Tibial artery (tissue), 4 donors: ENCODE measurements at regions not wholly inside any gene's neighbourhood (a gene's known extent, or its start where the extent isn't known, plus 50 kb on each side); places are given as distances from the start of the nearest gene placed in this dataset.

Experiments used
- DNase-seq, 2 donors: peaks; one replicate each; pipeline ENCODE4 v3.0.0-alpha.2; 2019
- H3K27ac ChIP-seq, 2 donors: fragments of 200-600 bp; sonication (generic) in 1 of 2; 1 replicate in 1 of 2; 2 replicates in 1 of 2; pipeline ENCODE4 v1.5.1; 2018 to 2019; ENCODE audit warnings: mild to moderate bottlenecking in 1 of 2
- H3K27me3 ChIP-seq, 2 donors: fragments of 200-600 bp; sonication (generic) in 1 of 2; one replicate each; pipeline versions ENCODE4 v1.5.1 to v1.6.0; 2016 to 2019
- H3K36me3 ChIP-seq, 3 donors: fragments of 200-600 bp; sonication (generic) in 2 of 3; one replicate each; pipeline ENCODE4 v1.5.1; 2016 to 2019; ENCODE audit warnings: mild to moderate bottlenecking in 2 of 3
- H3K4me1 ChIP-seq, 4 donors: fragments of 200-600 bp; sonication (generic) in 2 of 4; 1 replicate in 3 of 4; 2 replicates in 1 of 4; pipeline ENCODE4 v1.5.1; 2016 to 2019
- H3K4me3 ChIP-seq, 2 donors: fragments of 200-600 bp; sonication (generic) in 1 of 2; 1 replicate in 1 of 2; 2 replicates in 1 of 2; pipeline ENCODE4 v1.5.1; 2018 to 2019; ENCODE audit warnings: mild to moderate bottlenecking in 2 of 2
- H3K9me3 ChIP-seq, 3 donors: fragments of 200-600 bp; sonication (generic) in 1 of 3; one replicate each; pipeline ENCODE4 v1.5.1; 2016 to 2019
- CTCF ChIP-seq, 2 experiments: fragments of 200-600 bp in 1 of 2; fragments of 450-650 bp in 1 of 2; IDR thresholded peaks; one replicate each; pipeline ENCODE4 v1.5.1; 2017 to 2019; ENCODE audit warnings: antibody characterized with exemption in 2 of 2, mild to moderate bottlenecking in 1 of 2, moderate library complexity in 1 of 2
- intact Hi-C: fragments of 100-400 bp; cut with DNase I; formaldehyde crosslinking; loops from one replicate; pipeline ENCODE4 v1.15.0; 2023; ENCODE audit warnings: low total_unique reads

- intact Hi-C loops = no loop called here
- DNase-seq = no peak
- H3K9me3 ChIP-seq = no peaks in the 10 kb centered on the region
- no peak overlapping the region for H3K27ac ChIP-seq
- H3K4me3 ChIP-seq = no peak overlapping the region
- no peaks in the 10 kb centered on the region for H3K36me3 ChIP-seq
- no peaks in the 10 kb centered on the region for H3K27me3 ChIP-seq
- TF ChIP-seq CTCF (IDR thresholded peaks at IDR 0.05) = no peak
- no peaks in the 10 kb centered on the region for H3K4me1 ChIP-seq
Observed at GRCh38 chr1:208456487-208456886, 212.3 kb upstream of the PLXNA2 start.

- H3K9me3 ChIP-seq = no peaks in the 10 kb centered on the region
- intact Hi-C loops = no loop called here
- no peaks in the 10 kb centered on the region for H3K4me1 ChIP-seq
- H3K27me3 ChIP-seq = no peaks in the 10 kb centered on the region
- DNase-seq = no peak
- H3K4me3 ChIP-seq = no peak overlapping the region
- H3K36me3 ChIP-seq = no peaks in the 10 kb centered on the region
- H3K27ac ChIP-seq = no peak overlapping the region
- no peak for TF ChIP-seq CTCF (IDR thresholded peaks at IDR 0.05)
Observed at GRCh38 chr1:208460823-208461222, 216.6 kb upstream of the PLXNA2 start.

- no peaks in the 10 kb centered on the region for H3K36me3 ChIP-seq
- H3K4me1 ChIP-seq = no peaks in the 10 kb centered on the region
- no peak for DNase-seq
- no peak overlapping the region for H3K27ac ChIP-seq
- H3K9me3 ChIP-seq = no peaks in the 10 kb centered on the region
- no peaks in the 10 kb centered on the region for H3K27me3 ChIP-seq
- intact Hi-C loops = no loop called here
- TF ChIP-seq CTCF (IDR thresholded peaks at IDR 0.05) = no peak
- no peak overlapping the region for H3K4me3 ChIP-seq
Observed at GRCh38 chr1:208461680-208462079, 217.5 kb upstream of the PLXNA2 start.

GRCh38 chr1:208462761-208463160 is 218.6 kb upstream of the PLXNA2 start:
- H3K4me1 ChIP-seq = no peaks in the 10 kb centered on the region
- H3K27me3 ChIP-seq = no peaks in the 10 kb centered on the region
- DNase-seq = no peak
- intact Hi-C loops = no loop called here
- no peaks in the 10 kb centered on the region for H3K36me3 ChIP-seq
- H3K4me3 ChIP-seq = no peak overlapping the region
- no peaks in the 10 kb centered on the region for H3K9me3 ChIP-seq
- TF ChIP-seq CTCF (IDR thresholded peaks at IDR 0.05) = no peak
- H3K27ac ChIP-seq = no peak overlapping the region

GRCh38 chr1:208465266-208465665 is 221.1 kb upstream of the PLXNA2 start:
- Histone ChIP-seq H3K27me3 (no peaks in the 10 kb centered on the region), H3K9me3 (no peaks in the 10 kb centered on the region), H3K27ac (no peak overlapping the region), H3K36me3 (no peaks in the 10 kb centered on the region), H3K4me3 (no peak overlapping the region), H3K4me1 (no peaks in the 10 kb centered on the region)
- intact Hi-C loops = no loop called here
- no peak for DNase-seq
- TF ChIP-seq CTCF (IDR thresholded peaks at IDR 0.05) = no peak
